GM23248 (cell line): ENCODE measurements at regions not wholly inside any gene's neighbourhood (a gene's known extent, or its start where the extent isn't known, plus 50 kb on each side); places are given as distances from the start of the nearest gene placed in this dataset.

Source experiments
- DNase-seq: peaks from one replicate; pipeline ENCODE4 v3.0.0-alpha.2; 2015
- H2AFZ ChIP-seq: fragments of 200-600 bp; sonication (generic); 2 replicates; pipeline ENCODE4 v1.6.1; 2016; ENCODE audit warnings: antibody characterized with exemption
- H3F3A ChIP-seq: fragments of 200-600 bp; sonication (generic); 2 replicates; pipeline ENCODE4 v1.6.1; 2016; ENCODE audit warnings: mild to moderate bottlenecking, antibody characterized with exemption, mixed run types; ENCODE audit not compliant: insufficient read depth
- H3K27ac ChIP-seq: fragments of 200-600 bp; sonication (generic); 2 replicates; pipeline ENCODE4 v1.5.1; 2016; ENCODE audit warnings: mild to moderate bottlenecking
- H3K27me3 ChIP-seq: fragments of 200-600 bp; sonication (generic); replicated peaks from 2 replicates; pipeline ENCODE4 v1.6.1; 2016; ENCODE audit warnings: mild to moderate bottlenecking; ENCODE audit not compliant: insufficient read depth
- H3K36me3 ChIP-seq: fragments of 200-600 bp; sonication (generic); 2 replicates; pipeline ENCODE4 v1.6.1; 2016; ENCODE audit warnings: low read depth, mild to moderate bottlenecking
- H3K4me1 ChIP-seq: fragments of 200-600 bp; sonication (generic); 2 replicates; pipeline ENCODE4 v1.6.1; 2016; ENCODE audit warnings: mild to moderate bottlenecking; ENCODE audit not compliant: insufficient read depth
- H3K4me2 ChIP-seq: fragments of 200-600 bp; sonication (generic); one replicate; pipeline ENCODE4 v1.6.1; 2016; ENCODE audit warnings: mild to moderate bottlenecking; ENCODE audit not compliant: unreplicated experiment
- H3K4me3 ChIP-seq: fragments of 200-600 bp; sonication (generic); 2 replicates; pipeline ENCODE4 v1.5.1; 2016; ENCODE audit warnings: mild to moderate bottlenecking
- H3K79me2 ChIP-seq: fragments of 200-600 bp; sonication (generic); 2 replicates; pipeline ENCODE4 v1.6.1; 2016; ENCODE audit warnings: mild to moderate bottlenecking; ENCODE audit not compliant: insufficient read depth
- H3K9ac ChIP-seq: fragments of 200-600 bp; sonication (generic); 2 replicates; pipeline ENCODE4 v1.6.1; 2016; ENCODE audit warnings: mild to moderate bottlenecking
- H3K9me2 ChIP-seq: fragments of 200-600 bp; sonication (generic); 2 replicates; pipeline ENCODE4 v1.6.1; 2016; ENCODE audit warnings: mixed run types, mild to moderate bottlenecking, moderate library complexity; ENCODE audit not compliant: insufficient read depth
- H3K9me3 ChIP-seq: fragments of 200-600 bp; sonication (generic); one replicate; pipeline ENCODE4 v1.6.1; 2017; ENCODE audit warnings: low read depth
- H4K20me1 ChIP-seq: fragments of 200-600 bp; sonication (generic); 2 replicates; pipeline ENCODE4 v1.6.0; 2016; ENCODE audit not compliant: insufficient read depth
- EZH2 ChIP-seq: fragments of 200-600 bp; sonication (generic); IDR thresholded peaks from 2 replicates; pipeline ENCODE4 v1.6.1; 2018; ENCODE audit warnings: antibody characterized with exemption, mild to moderate bottlenecking; ENCODE audit not compliant: insufficient read depth, poor library complexity, severe bottlenecking
- EZH2phosphoT487 ChIP-seq: fragments of 200-600 bp; sonication (generic); IDR thresholded peaks from 2 replicates; pipeline ENCODE4 v1.6.1; 2018; ENCODE audit warnings: antibody characterized with exemption, moderate library complexity, mild to moderate bottlenecking, low read depth; ENCODE audit not compliant: insufficient read depth
- WGBS, 2 experiments: methylation state at CpG; one replicate each; pipeline ENCODE4 v1.1.6; 2015 to 2017; ENCODE audit warnings: low lambda C conversion rate in 2 of 2, low coverage in 1 of 2; ENCODE audit errors: missing lambda C conversion rate in 2 of 2; 5-methylcytosine and 5-hydroxymethylcytosine counted together
- in situ Hi-C: fragments of 300-500 bp; cut with MboI; formaldehyde crosslinking; loops from 2 replicates; pipeline ENCODE4 v1.15.0; 2020

- H3K9me3 ChIP-seq, result no peaks in the 10 kb centered on the region
- peaks cover 42% of the 10 kb centered on the region for H3K4me1 ChIP-seq
- H3K9me2 ChIP-seq, result 0 out of 2 replicates have a peak, but pooled peaks cover 8% of the 10 kb centered on the region
- 62 to 64% methylated on average over 2 of the region's 2 CpGs for WGBS, 2 experiments
- no peaks in the 10 kb centered on the region for H3K27me3 ChIP-seq
- no peak overlapping the region for H3K4me3 ChIP-seq
- in situ Hi-C loops, result no loop called here
- peak overlapping the region; percentile 19 for H3K4me2 ChIP-seq
- TF ChIP-seq EZH2 (no peak), EZH2phosphoT487 (no peak)
- H2AFZ ChIP-seq, result no peak overlapping the region
- no peaks in the 10 kb centered on the region for H3K36me3 ChIP-seq
- no peaks in the 10 kb centered on the region for H3K79me2 ChIP-seq
- DNase-seq, result no peak
- H4K20me1 ChIP-seq, result no peaks in the 10 kb centered on the region
- peaks cover 19% of the 10 kb centered on the region for H3F3A ChIP-seq
- no peak overlapping the region for H3K9ac ChIP-seq
- H3K27ac ChIP-seq, result peak overlapping the region; percentile 78
These were observed 257.1 kb upstream of the DYNLRB2 start for GRCh38 chr16:80283466-80284392.

- TF ChIP-seq EZH2phosphoT487 (no peak), EZH2 (no peak)
- in situ Hi-C loops, result no loop called here
- no peak for DNase-seq
These were observed 260.2 kb upstream of the DYNLRB2 start for GRCh38 chr16:80280557-80280956.

GRCh38 chr16:80279656-80280055, 261.1 kb upstream of the DYNLRB2 start:
- no peak for DNase-seq
- no peaks in the 10 kb centered on the region for H3K9me3 ChIP-seq
- H3K9me2 ChIP-seq, result 0 out of 2 replicates have a peak, but pooled peaks cover 8% of the 10 kb centered on the region
- no peak overlapping the region for H3K4me3 ChIP-seq
- no peaks in the 10 kb centered on the region for H3K36me3 ChIP-seq
- no peak overlapping the region for H2AFZ ChIP-seq
- H3K4me2 ChIP-seq, result no peak overlapping the region
- peaks cover 15% of the 10 kb centered on the region for H3F3A ChIP-seq
- H3K79me2 ChIP-seq, result no peaks in the 10 kb centered on the region
- TF ChIP-seq EZH2 (no peak), EZH2phosphoT487 (no peak)
- no peaks in the 10 kb centered on the region for H3K27me3 ChIP-seq
- WGBS, 2 experiments, result 96 to 99% methylated on average over 4 of the region's 4 CpGs
- no peaks in the 10 kb centered on the region for H4K20me1 ChIP-seq
- no peak overlapping the region for H3K9ac ChIP-seq
- H3K4me1 ChIP-seq, result peaks cover 28% of the 10 kb centered on the region
- in situ Hi-C loops, result no loop called here
- H3K27ac ChIP-seq, result no peak overlapping the region

More at GRCh38 chr16:80280557-80280956, 260.2 kb upstream of the DYNLRB2 start:
- WGBS, 2 experiments, result 95% methylated on average over 7 of the region's 7 CpGs
- no peak overlapping the region for H3K4me3 ChIP-seq
- peaks cover 19% of the 10 kb centered on the region for H3F3A ChIP-seq
- H2AFZ ChIP-seq, result no peak overlapping the region
- H3K27me3 ChIP-seq, result no peaks in the 10 kb centered on the region
- H3K9me3 ChIP-seq, result no peaks in the 10 kb centered on the region
- H3K4me1 ChIP-seq, result peaks cover 29% of the 10 kb centered on the region
- no peak overlapping the region for H3K9ac ChIP-seq
- H3K4me2 ChIP-seq, result no peak overlapping the region
- H3K79me2 ChIP-seq, result no peaks in the 10 kb centered on the region
- no peaks in the 10 kb centered on the region for H4K20me1 ChIP-seq
- 0 out of 2 replicates have a peak, but pooled peaks cover 8% of the 10 kb centered on the region for H3K9me2 ChIP-seq
- no peak overlapping the region for H3K27ac ChIP-seq
- H3K36me3 ChIP-seq, result no peaks in the 10 kb centered on the region

- Histone ChIP-seq H3K27me3 (no peaks in the 10 kb centered on the region), H2AFZ (no peak overlapping the region), H3K79me2 (no peaks in the 10 kb centered on the region), H3K36me3 (no peaks in the 10 kb centered on the region), H3K9ac (no peak overlapping the region), H3K4me2 (no peak overlapping the region), H3K4me3 (no peak overlapping the region), H3F3A (peaks cover 23% of the 10 kb centered on the region), H3K9me3 (no peaks in the 10 kb centered on the region), H3K9me2 (0 out of 2 replicates have a peak, but pooled peaks cover 3% of the 10 kb centered on the region), H3K27ac (no peak overlapping the region), H3K4me1 (peaks cover 28% of the 10 kb centered on the region), H4K20me1 (no peaks in the 10 kb centered on the region)
- in situ Hi-C loops, result no loop called here
- TF ChIP-seq EZH2, result no peak
- no peak for TF ChIP-seq EZH2phosphoT487
- no peak for DNase-seq
- 66 to 78% methylated on average over 5 of the region's 5 CpGs for WGBS, 2 experiments
These were observed 263.6 kb upstream of the DYNLRB2 start for GRCh38 chr16:80277182-80277581.
